H1 (cell line): ENCODE measurements at regions not wholly inside any gene's neighbourhood (a gene's known extent, or its start where the extent isn't known, plus 50 kb on each side); places are given as distances from the start of the nearest gene placed in this dataset.

Experiments
- CTCF ChIA-PET: fragments of 300-600 bp; sonication (Branson Sonifier 250); formaldehyde crosslinking; loops from one replicate; lab custom pipeline; 2021; ENCODE audit not compliant: partially characterized antibody; lab: Charles Lee
- POLR2A ChIA-PET: fragments of 300-600 bp; sonication (Branson Sonifier 250); formaldehyde crosslinking; loops from one replicate; lab custom pipeline; 2021; ENCODE audit warnings: inconsistent platforms; ENCODE audit not compliant: partially characterized antibody; lab: Charles Lee
- DNase-seq, 2 experiments: peaks; one replicate each; pipeline versions ENCODE4 v3.0.0 to v3.0.0-alpha.2; 2010 to 2022; ENCODE audit warnings: low spot score in 2 of 2, low read depth in 1 of 2, mixed read lengths in 1 of 2
- FAIRE-seq: peaks from 2 replicates; lab custom pipeline; 2011; peaks lifted over from hg19 to GRCh38; lab: Jason Lieb, UNC
- H2AFZ ChIP-seq: 2 replicates; pipeline ENCODE4 v1.8.1; 2012; ENCODE audit warnings: low read length, inconsistent platforms
- H2AK5ac ChIP-seq: 2 replicates; pipeline ENCODE4 v1.6.1; 2013; ENCODE audit warnings: low read depth, low read length
- H2BK120ac ChIP-seq: replicated peaks from 2 replicates; pipeline ENCODE3; 2013; ENCODE audit warnings: low read depth, low read length, inconsistent platforms
- H2BK12ac ChIP-seq: 2 replicates; pipeline ENCODE4 v1.6.1; 2013; ENCODE audit warnings: low read depth, low read length
- H2BK15ac ChIP-seq: 2 replicates; pipeline ENCODE4 v1.6.1; 2013; ENCODE audit warnings: low read length
- H2BK20ac ChIP-seq: 2 replicates; pipeline ENCODE4 v1.6.1; 2013; ENCODE audit warnings: low read length
- H2BK5ac ChIP-seq: 2 replicates; pipeline ENCODE4 v1.6.1; 2013; ENCODE audit warnings: low read depth, low read length
- H3K14ac ChIP-seq: 2 replicates; pipeline ENCODE4 v1.6.1; 2013; ENCODE audit warnings: inconsistent platforms; ENCODE audit not compliant: insufficient read length
- H3K18ac ChIP-seq: 2 replicates; pipeline ENCODE4 v1.6.1; 2013; ENCODE audit warnings: low read length; ENCODE audit errors: extremely low read depth
- H3K23ac ChIP-seq: 2 replicates; pipeline ENCODE4 v1.6.1; 2013; ENCODE audit warnings: inconsistent platforms; ENCODE audit not compliant: insufficient read length
- H3K23me2 ChIP-seq: 2 replicates; pipeline ENCODE4 v1.6.1; 2013; ENCODE audit warnings: low read depth, low read length
- H3K27ac ChIP-seq: 2 replicates; pipeline ENCODE4 v1.6.1; 2011; ENCODE audit warnings: low read depth, low read length, inconsistent platforms
- H3K27me3 ChIP-seq, 4 experiments: replicated peaks in 1 of 4; 1 replicate in 1 of 4; 2 replicates in 3 of 4; pipeline versions ENCODE4 v1.6.1 to v1.8.1; 2011 to 2013; ENCODE audit warnings: low read length in 3 of 4, mild to moderate bottlenecking in 3 of 4, inconsistent platforms in 2 of 4, mixed read lengths in 2 of 4, moderate library complexity in 1 of 4; ENCODE audit not compliant: control insufficient read depth in 3 of 4, insufficient read depth in 3 of 4; ENCODE audit errors: extremely low read depth in 1 of 4
- H3K36me3 ChIP-seq, 4 experiments: 2 replicates each; pipeline versions ENCODE4 v1.6.1 to v1.8.1; 2011 to 2013; ENCODE audit warnings: mild to moderate bottlenecking in 4 of 4, low read length in 3 of 4, moderate library complexity in 2 of 4, control low read depth in 1 of 4, inconsistent platforms in 1 of 4; ENCODE audit not compliant: insufficient read depth in 4 of 4, control insufficient read depth in 2 of 4
- H3K4ac ChIP-seq: replicated peaks from 2 replicates; pipeline ENCODE3; 2013; ENCODE audit warnings: low read length, low read depth, mixed read lengths, inconsistent platforms; ENCODE audit not compliant: insufficient read length
- H3K4me1 ChIP-seq, 4 experiments: replicated peaks in 1 of 4; 1 replicate in 1 of 4; 2 replicates in 3 of 4; pipeline versions ENCODE4 v1.6.1 to v1.8.1; 2011 to 2013; ENCODE audit warnings: low read length in 3 of 4, inconsistent platforms in 2 of 4, mixed read lengths in 1 of 4; ENCODE audit not compliant: insufficient read depth in 4 of 4, control insufficient read depth in 3 of 4
- H3K4me2 ChIP-seq, 2 experiments: 2 replicates each; pipeline versions ENCODE4 v1.6.1 to v1.8.1; 2011 to 2013; ENCODE audit warnings: low read depth in 2 of 2, low read length in 2 of 2, control low read depth in 1 of 2, inconsistent platforms in 1 of 2, mild to moderate bottlenecking in 1 of 2; ENCODE audit not compliant: insufficient read depth in 1 of 2
- H3K4me3 ChIP-seq, 4 experiments: fragments of 200-600, 300-600 bp in 1 of 4; sonication (generic), shearing (Covaris generic), sonication (Bioruptor Twin) in 1 of 4; 2 replicates each; pipeline versions ENCODE4 v1.5.1 to v1.8.1; 2011 to 2016; ENCODE audit warnings: low read length in 4 of 4, low read depth in 3 of 4, control low read depth in 2 of 4, inconsistent platforms in 2 of 4, mild to moderate bottlenecking in 2 of 4, mixed read lengths in 1 of 4, moderate library complexity in 1 of 4; ENCODE audit not compliant: insufficient read depth in 2 of 4; ENCODE audit errors: extremely low read depth in 1 of 4
- H3K56ac ChIP-seq: replicated peaks from 2 replicates; pipeline ENCODE3; 2013; ENCODE audit warnings: low read depth, mild to moderate bottlenecking, mixed read lengths, low read length, inconsistent platforms; ENCODE audit not compliant: insufficient read length
- H3K79me1 ChIP-seq: 2 replicates; pipeline ENCODE4 v1.6.1; 2013; ENCODE audit warnings: low read depth, low read length, control low read depth
- H3K79me2 ChIP-seq, 2 experiments: 2 replicates each; pipeline versions ENCODE4 v1.6.1 to v1.8.1; 2012 to 2013; ENCODE audit warnings: low read length in 2 of 2, mild to moderate bottlenecking in 2 of 2, inconsistent platforms in 1 of 2; ENCODE audit not compliant: insufficient read depth in 2 of 2, control insufficient read depth in 1 of 2
- H3K9ac ChIP-seq, 4 experiments: replicated peaks in 1 of 4; 1 replicate in 1 of 4; 2 replicates in 3 of 4; pipeline versions ENCODE4 v1.6.1 to v1.8.1; 2011 to 2013; ENCODE audit warnings: low read depth in 3 of 4, low read length in 3 of 4, control low read depth in 2 of 4, mild to moderate bottlenecking in 2 of 4, moderate library complexity in 2 of 4, inconsistent platforms in 1 of 4; ENCODE audit errors: extremely low read depth in 1 of 4
- H3K9me3 ChIP-seq, 2 experiments: 2 replicates each; pipeline versions ENCODE4 v1.6.1 to v1.8.1; 2012 to 2013; ENCODE audit warnings: mild to moderate bottlenecking in 2 of 2, moderate library complexity in 2 of 2, control low read depth in 1 of 2, inconsistent platforms in 1 of 2, low read depth in 1 of 2, low read length in 1 of 2, mixed read lengths in 1 of 2; ENCODE audit not compliant: insufficient read depth in 2 of 2
- H4K20me1 ChIP-seq, 2 experiments: replicated peaks in 1 of 2; 2 replicates each; pipeline versions ENCODE3 to v1.8.1; 2011 to 2013; ENCODE audit warnings: inconsistent platforms in 2 of 2, low read length in 2 of 2, mild to moderate bottlenecking in 1 of 2; ENCODE audit not compliant: insufficient read depth in 2 of 2, control insufficient read depth in 1 of 2
- H4K5ac ChIP-seq: 2 replicates; pipeline ENCODE4 v1.6.1; 2013; ENCODE audit warnings: low read length, low read depth, mixed read lengths, inconsistent platforms; ENCODE audit not compliant: insufficient read length
- H4K8ac ChIP-seq: 2 replicates; pipeline ENCODE4 v1.8.0; 2013; ENCODE audit warnings: mild to moderate bottlenecking, moderate library complexity, low read length, inconsistent platforms; ENCODE audit not compliant: insufficient read depth; ENCODE audit errors: extremely low read depth
- H4K91ac ChIP-seq: replicated peaks from 2 replicates; pipeline ENCODE3; 2013; ENCODE audit warnings: low read length, mixed read lengths, inconsistent platforms; ENCODE audit not compliant: insufficient read length
- ATF2 ChIP-seq: IDR thresholded peaks from 2 replicates; pipeline ENCODE4 v1.6.1; 2012; ENCODE audit warnings: low read length, inconsistent platforms
- CBX5 ChIP-seq: fragments of 300-800, 300-1000 bp; sonication (generic); IDR thresholded peaks from 2 replicates; pipeline ENCODE4 v1.7.1; 2016; ENCODE audit warnings: antibody characterized with exemption, low read length, low read depth
- CHD1 ChIP-seq: IDR thresholded peaks from 2 replicates; pipeline ENCODE4 v1.6.1; 2012; ENCODE audit warnings: low read depth, low read length, improper control_type of control experiment
- CHD2 ChIP-seq: IDR thresholded peaks from 2 replicates; pipeline ENCODE4 v1.6.1; 2012; ENCODE audit warnings: low read length, improper control_type of control experiment
- SP2 ChIP-seq: IDR thresholded peaks from 2 replicates; pipeline ENCODE4 v1.6.1; 2012; ENCODE audit warnings: mild to moderate bottlenecking, low read length, inconsistent platforms
- SP4 ChIP-seq: IDR thresholded peaks from 2 replicates; pipeline ENCODE4 v1.6.1; 2012; ENCODE audit warnings: low read length, inconsistent platforms
- WGBS, 2 experiments: shearing (Covaris generic) in 1 of 2; methylation state at CpG; one replicate each; pipeline versions ENCODE4 v1.1.6 to v1.1.7; 2013 to 2015; ENCODE audit warnings: low lambda C conversion rate in 2 of 2, mixed read lengths in 2 of 2, inconsistent platforms in 1 of 2, low coverage in 1 of 2, missing lambda C conversion rate in 1 of 2; ENCODE audit not compliant: insufficient replicate concordance in 2 of 2, insufficient coverage in 1 of 2, insufficient read length in 1 of 2; ENCODE audit errors: extremely low coverage in 1 of 2, missing lambda C conversion rate in 1 of 2; 5-methylcytosine and 5-hydroxymethylcytosine counted together
- TF ChIP-seq, protein P1 (sequence below): IDR thresholded peaks from 2 replicates; pipeline ENCODE4 v1.6.1; 2012; ENCODE audit warnings: inconsistent platforms
- TF ChIP-seq, protein P2 (sequence below): IDR thresholded peaks from 2 replicates; pipeline ENCODE4 v1.6.1; 2011; ENCODE audit warnings: low read depth, mild to moderate bottlenecking, low read length; ENCODE audit not compliant: insufficient read depth

- Histone ChIP-seq H3K4me2 (no peak overlapping the region), H4K20me1 (no peaks in the 10 kb centered on the region), H3K79me1 (no peaks in the 10 kb centered on the region), H4K91ac (no peak overlapping the region), H4K5ac (no peak overlapping the region), H3K9me3 (no peaks in the 10 kb centered on the region), H3K27ac (no peak overlapping the region), H3K4ac (no peak overlapping the region), H2BK5ac (no peak overlapping the region), H2AFZ (no peak overlapping the region), H3K23me2 (no peaks in the 10 kb centered on the region; the same call in 1 of the 2 replicates), H2BK12ac (no peak overlapping the region), H3K9ac (no peak overlapping the region), H3K56ac (no peak overlapping the region), H3K27me3 (no peaks in the 10 kb centered on the region), H3K18ac (no peak overlapping the region), H2BK120ac (no peak overlapping the region), H2BK15ac (no peak overlapping the region; the same call in 1 of the 2 replicates), H3K14ac (no peak overlapping the region), H2BK20ac (no peak overlapping the region), H3K4me1 (peaks cover 4 to 9% (median 6%) of the 10 kb centered on the region in 4 experiments; a peak in 6 of 7 replicates), H2AK5ac (no peak overlapping the region), H4K8ac (no peak overlapping the region), H3K23ac (no peak overlapping the region), H3K36me3 (no peaks in the 10 kb centered on the region), H3K4me3 (no peak overlapping the region), H3K79me2 (no peaks in the 10 kb centered on the region)
- no peak for FAIRE-seq
- no peak for DNase-seq
- ChIA-PET CTCF (interaction anchor here (1.2 kb wide), 1 partner anchor 408 kb away, joined by 4 read pairs; no protein-coding TSS in a partner anchor), POLR2A (no interaction called here)
- 99% methylated on average over 6 of the region's 6 CpGs; no CpG with 5 or more reads in 1 of the 2 experiments for WGBS, 2 experiments
- no peak for TF ChIP-seq CBX5
- TF ChIP-seq, protein P1, sequence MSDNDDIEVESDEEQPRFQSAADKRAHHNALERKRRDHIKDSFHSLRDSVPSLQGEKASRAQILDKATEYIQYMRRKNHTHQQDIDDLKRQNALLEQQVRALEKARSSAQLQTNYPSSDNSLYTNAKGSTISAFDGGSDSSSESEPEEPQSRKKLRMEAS = peak; percentile 46; the same call in 1 of the 2 replicates
- no peak for TF ChIP-seq CHD2
- TF ChIP-seq, protein P2, sequence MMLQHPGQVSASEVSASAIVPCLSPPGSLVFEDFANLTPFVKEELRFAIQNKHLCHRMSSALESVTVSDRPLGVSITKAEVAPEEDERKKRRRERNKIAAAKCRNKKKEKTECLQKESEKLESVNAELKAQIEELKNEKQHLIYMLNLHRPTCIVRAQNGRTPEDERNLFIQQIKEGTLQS = no peak
- TF ChIP-seq ATF2 = no peak
- TF ChIP-seq CHD1 = no peak
- TF ChIP-seq SP4 = no peak
- TF ChIP-seq SP2 = no peak
Measured at GRCh38 chr5:3888310-3888709, 292.7 kb downstream of the IRX1 start.
